Gastroesophageal sphincter (tissue), 3 donors: ENCODE measurements at regions not wholly inside any gene's neighbourhood (a gene's known extent, or its start where the extent isn't known, plus 50 kb on each side); places are given as distances from the start of the nearest gene placed in this dataset.

Source experiments
- EP300 ChIP-seq: sonication (generic); formaldehyde crosslinking; IDR thresholded peaks from one replicate; pipeline ENCODE4 v1.6.1; 2017; ENCODE audit warnings: antibody characterized with exemption, mild to moderate bottlenecking
- POLR2A ChIP-seq, 2 donors: fragments of 450-650 bp; IDR thresholded peaks; one replicate each; pipeline ENCODE4 v1.6.1; 2017; ENCODE audit warnings: antibody characterized with exemption in 2 of 2, mild to moderate bottlenecking in 2 of 2, moderate library complexity in 1 of 2
- POLR2AphosphoS5 ChIP-seq: sonication (generic); formaldehyde crosslinking; IDR thresholded peaks from one replicate; pipeline ENCODE4 v1.6.1; 2017; ENCODE audit warnings: antibody characterized with exemption
- TF ChIP-seq, protein P1 (sequence below), 4 experiments: fragments of 200-600 bp in 2 of 4; fragments of 450-650 bp in 2 of 4; sonication (generic) in 1 of 4; IDR thresholded peaks; one replicate each; pipeline ENCODE4 v1.5.1; 2017 to 2019; ENCODE audit warnings: antibody characterized with exemption in 4 of 4, mild to moderate bottlenecking in 2 of 4, moderate library complexity in 2 of 4

DNA sequence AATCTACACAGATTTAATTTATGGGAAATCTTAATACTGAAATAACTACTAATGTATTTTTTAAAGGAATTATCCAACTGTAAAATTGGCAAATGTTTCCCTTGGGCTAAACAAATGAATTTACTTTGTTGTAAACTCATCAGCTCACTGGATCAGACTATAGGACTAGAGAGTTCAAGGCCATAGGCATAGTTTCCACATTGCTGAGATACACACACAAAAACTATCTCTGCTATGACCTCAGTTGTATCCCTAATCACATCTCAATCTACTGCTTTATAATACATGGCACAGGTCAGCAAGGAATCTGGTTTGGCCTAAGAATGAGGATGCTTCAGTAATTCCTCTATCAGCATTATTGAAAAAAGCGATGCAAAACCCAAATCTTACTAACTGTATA is 101.1 kb upstream of the SLC39A10 start:
- TF ChIP-seq, protein P1, sequence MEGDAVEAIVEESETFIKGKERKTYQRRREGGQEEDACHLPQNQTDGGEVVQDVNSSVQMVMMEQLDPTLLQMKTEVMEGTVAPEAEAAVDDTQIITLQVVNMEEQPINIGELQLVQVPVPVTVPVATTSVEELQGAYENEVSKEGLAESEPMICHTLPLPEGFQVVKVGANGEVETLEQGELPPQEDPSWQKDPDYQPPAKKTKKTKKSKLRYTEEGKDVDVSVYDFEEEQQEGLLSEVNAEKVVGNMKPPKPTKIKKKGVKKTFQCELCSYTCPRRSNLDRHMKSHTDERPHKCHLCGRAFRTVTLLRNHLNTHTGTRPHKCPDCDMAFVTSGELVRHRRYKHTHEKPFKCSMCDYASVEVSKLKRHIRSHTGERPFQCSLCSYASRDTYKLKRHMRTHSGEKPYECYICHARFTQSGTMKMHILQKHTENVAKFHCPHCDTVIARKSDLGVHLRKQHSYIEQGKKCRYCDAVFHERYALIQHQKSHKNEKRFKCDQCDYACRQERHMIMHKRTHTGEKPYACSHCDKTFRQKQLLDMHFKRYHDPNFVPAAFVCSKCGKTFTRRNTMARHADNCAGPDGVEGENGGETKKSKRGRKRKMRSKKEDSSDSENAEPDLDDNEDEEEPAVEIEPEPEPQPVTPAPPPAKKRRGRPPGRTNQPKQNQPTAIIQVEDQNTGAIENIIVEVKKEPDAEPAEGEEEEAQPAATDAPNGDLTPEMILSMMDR (IDR thresholded peaks at IDR 0.05) = no peak
- TF ChIP-seq POLR2A (IDR thresholded peaks at IDR 0.05) (no peak), EP300 (no peak), POLR2AphosphoS5 (no peak)
